ENCODE measurements at regions not wholly inside any gene's neighbourhood (a gene's known extent, or its start where the extent isn't known, plus 50 kb on each side); places are given as distances from the start of the nearest gene placed in this dataset.

- Histone ChIP-seq H3K27me3 (no peaks in the 10 kb centered on the region), H3K9me3 (no peaks in the 10 kb centered on the region), H3K27ac (no peak overlapping the region), H3K36me3 (no peaks in the 10 kb centered on the region), H3K4me1 (no peaks in the 10 kb centered on the region), H3K4me3 (no peak overlapping the region)
- intact Hi-C loops (cut with DNase I), result no loop called here
- 50% methylated on average over 1 of the region's 1 CpG for WGBS (ENCODE audit: insufficient coverage, low coverage, low lambda C conversion rate, missing lambda C conversion rate)
- TF ChIP-seq POLR2A (IDR thresholded peaks at IDR 0.05) (no peak), CTCF (IDR thresholded peaks at IDR 0.05) (no peak)
- DNase-seq (no peak), ATAC-seq (no peak)
Measured at GRCh38 chr3:134742202-134742601, 52.9 kb upstream of the EPHB1 start.

GRCh38 chr3:134743006-134743405 is 52.1 kb upstream of the EPHB1 start:
- intact Hi-C loops (cut with DNase I), result no loop called here
- no peak overlapping the region for H3K27ac ChIP-seq
- H3K27me3 ChIP-seq, result no peaks in the 10 kb centered on the region
- 70% methylated on average over 1 of the region's 1 CpG for WGBS (ENCODE audit: insufficient coverage, low coverage, low lambda C conversion rate, missing lambda C conversion rate)
- no peaks in the 10 kb centered on the region for H3K4me1 ChIP-seq
- ATAC-seq, result no peak
- H3K9me3 ChIP-seq, result no peaks in the 10 kb centered on the region
- DNase-seq, result no peak
- no peaks in the 10 kb centered on the region for H3K36me3 ChIP-seq
- no peak overlapping the region for H3K4me3 ChIP-seq
- no peak for TF ChIP-seq CTCF (IDR thresholded peaks at IDR 0.05)

Data from right lobe of liver (tissue), 6 donors.